Pancreas (tissue), 10 donors: ENCODE measurements at regions not wholly inside any gene's neighbourhood (a gene's known extent, or its start where the extent isn't known, plus 50 kb on each side); places are given as distances from the start of the nearest gene placed in this dataset.

Source experiments
- ATAC-seq, 4 donors: fragments of 200-7000 bp; cut with Tn5 transposase; one replicate each; pipeline versions ENCODE4 v1.8.0 to v1.9.1; 2020; ENCODE audit warnings: mild to moderate bottlenecking in 4 of 4, moderate library complexity in 4 of 4
- DNase-seq, 6 donors: peaks; one replicate each; pipeline ENCODE4 v3.0.0-alpha.2; 2020
- FAIRE-seq: peaks from 2 replicates; lab custom pipeline; 2012; peaks lifted over from hg19 to GRCh38; lab: Jason Lieb, UNC
- H3K27ac ChIP-seq, 4 donors: fragments of 200-600 bp; sonication (generic); 1 replicate in 3 of 4; 2 replicates in 1 of 4; pipeline versions ENCODE4 v1.5.0 to v1.8.0; 2020
- H3K27me3 ChIP-seq, 4 donors: fragments of 200-600 bp; one replicate each; pipeline ENCODE4 v1.8.0; 2021
- H3K36me3 ChIP-seq, 3 donors: fragments of 200-600 bp; sonication (generic) in 1 of 3; one replicate each; pipeline versions ENCODE4 v1.5.0 to v1.8.0; 2020 to 2021
- H3K4me1 ChIP-seq, 3 donors: fragments of 200-600 bp; one replicate each; pipeline ENCODE4 v1.8.0; 2021
- H3K4me3 ChIP-seq, 4 donors: fragments of 200-600 bp; sonication (generic) in 2 of 4; one replicate each; pipeline versions ENCODE4 v1.5.0 to v1.8.0; 2020 to 2021
- H3K9me3 ChIP-seq, 4 donors: fragments of 200-600 bp; one replicate each; pipeline ENCODE4 v1.8.0; 2021
- CTCF ChIP-seq, 4 donors: fragments of 200-600 bp; sonication (generic) in 3 of 4; IDR thresholded peaks; one replicate each; pipeline versions ENCODE4 v1.5.0 to v1.8.0; 2021; ENCODE audit warnings: antibody characterized with exemption in 4 of 4
- WGBS, 2 donors: extraction: QIAGEN DNeasy Blood & Tissue Kit; methylation state at CpG; one replicate each; pipeline ENCODE4 v1.1.7; 2013; 5-methylcytosine and 5-hydroxymethylcytosine counted together
- intact Hi-C, 3 donors: fragments of 100-400 bp; cut with DNase I; formaldehyde crosslinking; loops; one replicate each; pipeline versions ENCODE4 v1.11.1 to v1.14.2; 2022
- donor health status: healthy with polysubstance abuse.
- donor health status: DM: no; HTN: no; CAD: no; lungs with moderate emphysema.
- donor health status: DM: no; HTN: no; CAD: no.
- donor health status: control.
- donor health status: control.
- donor health status: Bipolar disorder and iron deficiency.
- donor health status: DM: yes; HTN: yes; CAD: no.
- donor health status: DM: no; HTN: no; CAD: no.
- donor health status: DM: no; HTN: no; CAD: no.
- donor health status: DM: yes; HTN: yes; CAD: no.

- no peak overlapping the region for H3K27ac ChIP-seq
- H3K27me3 ChIP-seq: no peaks in the 10 kb centered on the region
- no peak for TF ChIP-seq CTCF (IDR thresholded peaks at IDR 0.05)
- WGBS, 2 donors: 78 to 83% methylated on average over 6 of the region's 6 CpGs
- no peaks in the 10 kb centered on the region for H3K36me3 ChIP-seq
- no peaks in the 10 kb centered on the region for H3K9me3 ChIP-seq
- ATAC-seq (no peak), FAIRE-seq (no peak), DNase-seq (no peak)
- no peaks in the 10 kb centered on the region for H3K4me1 ChIP-seq
- no peak overlapping the region for H3K4me3 ChIP-seq
- intact Hi-C loops: no loop called here
These were observed 285.5 kb upstream of the CFAP20DC start for GRCh38 chr3:59335338-59335737.

GRCh38 chr3:59334585-59334984 lies 284.8 kb upstream of the CFAP20DC start:
- Histone ChIP-seq H3K27ac (no peak overlapping the region), H3K9me3 (no peaks in the 10 kb centered on the region), H3K4me3 (no peak overlapping the region), H3K4me1 (no peaks in the 10 kb centered on the region), H3K27me3 (no peaks in the 10 kb centered on the region), H3K36me3 (no peaks in the 10 kb centered on the region)
- no peak for ATAC-seq
- DNase-seq: no peak
- WGBS, 2 donors: 70 to 71% methylated on average over 2 of the region's 2 CpGs
- FAIRE-seq: no peak
- no peak for TF ChIP-seq CTCF (IDR thresholded peaks at IDR 0.05)
- intact Hi-C loops: no loop called here

GRCh38 chr3:59327376-59327808 lies 277.6 kb upstream of the CFAP20DC start:
- intact Hi-C loops: no loop called here
- Histone ChIP-seq H3K9me3 (no peaks in the 10 kb centered on the region), H3K4me1 (no peaks in the 10 kb centered on the region), H3K4me3 (no peak overlapping the region), H3K27me3 (no peaks in the 10 kb centered on the region), H3K27ac (no peak overlapping the region), H3K36me3 (no peaks in the 10 kb centered on the region)
- FAIRE-seq (no peak), DNase-seq (no peak), ATAC-seq (no peak)
- 74 to 84% methylated on average over 3 of the region's 3 CpGs for WGBS, 2 donors
- no peak for TF ChIP-seq CTCF (IDR thresholded peaks at IDR 0.05)

DNA sequence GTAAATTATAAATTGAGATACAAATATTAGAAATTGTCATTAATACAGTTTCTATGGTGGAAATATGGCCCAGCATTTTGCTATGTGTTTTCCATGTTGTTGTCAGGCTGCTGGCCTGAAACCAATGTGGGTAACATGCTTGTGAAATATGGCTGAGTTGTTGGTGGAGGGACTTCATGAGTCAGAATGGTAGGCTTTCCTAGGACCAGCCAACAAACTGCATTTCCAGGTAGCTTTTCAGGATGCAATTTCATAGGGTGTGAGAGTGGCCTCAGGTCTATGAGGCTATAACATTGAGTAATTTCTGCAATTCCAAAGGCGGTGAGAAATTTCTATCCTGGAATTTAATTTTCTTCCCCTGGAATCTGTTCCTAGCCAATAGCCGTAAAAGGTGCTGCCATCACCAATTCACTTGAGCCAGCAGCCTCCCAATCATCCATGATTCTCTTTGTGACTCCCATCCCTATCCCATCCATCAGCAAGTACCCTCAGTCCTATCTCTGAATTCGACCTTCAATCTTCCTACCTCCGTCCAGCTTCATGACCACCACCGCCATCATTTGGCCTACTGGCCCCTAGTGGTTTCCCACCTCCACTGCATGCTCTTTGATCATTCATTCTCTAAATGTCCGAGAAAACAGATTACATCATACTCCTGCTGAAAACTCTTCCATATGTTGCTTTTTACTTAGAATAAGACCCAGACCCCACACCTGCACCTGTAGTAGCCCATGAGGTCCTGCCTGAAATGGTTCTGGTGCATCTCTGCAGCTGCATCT lies 276.6 kb upstream of the CFAP20DC start:
- no peak for ATAC-seq

More for the DNA sequence above, 276.6 kb upstream of the CFAP20DC start:
- intact Hi-C loops: no loop called here
- H3K4me3 ChIP-seq: no peak overlapping the region
- H3K9me3 ChIP-seq: no peaks in the 10 kb centered on the region
- H3K36me3 ChIP-seq: no peaks in the 10 kb centered on the region
- H3K27ac ChIP-seq: no peak overlapping the region
- FAIRE-seq (no peak), DNase-seq (no peak)
- no peak for TF ChIP-seq CTCF (IDR thresholded peaks at IDR 0.05)
- H3K4me1 ChIP-seq: no peaks in the 10 kb centered on the region
- no peaks in the 10 kb centered on the region for H3K27me3 ChIP-seq
- WGBS, 2 donors: 86 to 96% methylated on average over 6 of the region's 6 CpGs
